GM13976 (cell line): ENCODE measurements at regions not wholly inside any gene's neighbourhood (a gene's known extent, or its start where the extent isn't known, plus 50 kb on each side); places are given as distances from the start of the nearest gene placed in this dataset.

Source experiments
- DNase-seq: peaks from one replicate; pipeline ENCODE4 v3.0.0; 2012; ENCODE audit warnings: low spot score
- CTCF ChIP-seq: IDR thresholded peaks from 2 replicates; pipeline ENCODE4 v1.5.1; 2012; ENCODE audit warnings: borderline replicate concordance, mild to moderate bottlenecking; ENCODE audit not compliant: insufficient read depth; ENCODE audit errors: extremely low read depth, missing control alignments, control extremely low read depth
- in situ Hi-C: fragments of 300-500 bp; cut with MboI; formaldehyde crosslinking; loops from one replicate; pipeline ENCODE4 v1.12.0; 2022; ENCODE audit warnings: low sequenced_read_pairs, mixed read lengths, inconsistent platforms; ENCODE audit not compliant: unreplicated experiment

- no peak for DNase-seq
- TF ChIP-seq CTCF: no peak
- in situ Hi-C loops: no loop called here
These were observed 135.3 kb upstream of the VCX2 start for GRCh38 chrX:8306291-8306925.

GRCh38 chrX:8310409-8310808 lies 139.3 kb upstream of the VCX2 start:
- no peak for TF ChIP-seq CTCF
- in situ Hi-C loops: no loop called here
- DNase-seq: no peak

- in situ Hi-C loops: no loop called here
- no peak for TF ChIP-seq CTCF
- DNase-seq: no peak
These were observed 142.8 kb upstream of the VCX2 start for GRCh38 chrX:8313844-8314243.

- in situ Hi-C loops: no loop called here
- no peak for DNase-seq
- TF ChIP-seq CTCF: no peak
These were observed 143.8 kb upstream of the VCX2 start for GRCh38 chrX:8314881-8315280.

- in situ Hi-C loops: no loop called here
- no peak for TF ChIP-seq CTCF
- no peak for DNase-seq
These were observed 145.3 kb upstream of the VCX3B start for GRCh38 chrX:8319359-8319758.

- in situ Hi-C loops: no loop called here
These were observed 141.3 kb upstream of the VCX3B start for GRCh38 chrX:8323356-8323755.

More at GRCh38 chrX:8323356-8323755, 141.3 kb upstream of the VCX3B start:
- peak; percentile 28 for TF ChIP-seq CTCF
- no peak for DNase-seq
